SK-N-SH treated with all-trans-retinoic acid at 6 μM for 48 hours (cell line): ENCODE measurements at regions not wholly inside any gene's neighbourhood (a gene's known extent, or its start where the extent isn't known, plus 50 kb on each side); places are given as distances from the start of the nearest gene placed in this dataset.

Source experiments
- ATAC-seq: fragments of 200-7000 bp; cut with Tn5 transposase; 3 replicates; pipeline ENCODE4 v1.9.1; 2020; ENCODE audit warnings: mild to moderate bottlenecking, moderate library complexity
- ARNTL ChIP-seq: fragments of 450-650 bp; formaldehyde crosslinking; IDR thresholded peaks from 2 replicates; pipeline ENCODE4 v1.5.0; 2020; ENCODE audit warnings: low read depth, mild to moderate bottlenecking, moderate library complexity, borderline replicate concordance
- BACH2 ChIP-seq: fragments of 250-450 bp; sonication (Bioruptor Pico); IDR thresholded peaks from 2 replicates; pipeline ENCODE4 v1.9.0; 2021; ENCODE audit warnings: mild to moderate bottlenecking, borderline replicate concordance
- CSDC2 ChIP-seq: fragments of 250-450 bp; sonication (Bioruptor Pico); IDR thresholded peaks from 2 replicates; pipeline ENCODE4 v1.5.0; 2020; ENCODE audit warnings: mild to moderate bottlenecking, moderate library complexity
- CSRNP3 ChIP-seq: fragments of 250-450 bp; sonication (Bioruptor Pico); IDR thresholded peaks from 2 replicates; pipeline ENCODE4 v1.5.1; 2021; ENCODE audit warnings: mild to moderate bottlenecking, moderate library complexity
- ESRRG ChIP-seq: fragments of 250-450 bp; sonication (Bioruptor Pico); IDR thresholded peaks from 2 replicates; pipeline ENCODE4 v1.6.1; 2021; ENCODE audit warnings: mild to moderate bottlenecking
- ISL1 ChIP-seq: fragments of 250-450 bp; sonication (Bioruptor Pico); IDR thresholded peaks from 2 replicates; pipeline ENCODE4 v2.1.2; 2022; ENCODE audit warnings: mild to moderate bottlenecking, moderate library complexity
- OSR1 ChIP-seq: fragments of 250-450 bp; sonication (Bioruptor Pico); IDR thresholded peaks from 2 replicates; pipeline ENCODE4 v1.8.0; 2022; ENCODE audit warnings: moderate library complexity, mild to moderate bottlenecking, inconsistent platforms
- PATZ1 ChIP-seq: fragments of 250-450 bp; sonication (Bioruptor Pico); IDR thresholded peaks from 2 replicates; pipeline ENCODE4 v1.8.0; 2020; ENCODE audit warnings: mild to moderate bottlenecking, moderate library complexity, borderline replicate concordance
- POU6F1 ChIP-seq: fragments of 250-450 bp; sonication (Bioruptor Pico); IDR thresholded peaks from 2 replicates; pipeline ENCODE4 v1.8.0; 2021; ENCODE audit warnings: low read depth, mild to moderate bottlenecking, moderate library complexity, borderline replicate concordance
- PPARA ChIP-seq: fragments of 250-450 bp; sonication (Bioruptor Pico); IDR thresholded peaks from 2 replicates; pipeline ENCODE4 v1.5.0; 2020; ENCODE audit warnings: mild to moderate bottlenecking, borderline replicate concordance
- RARB ChIP-seq: fragments of 250-450 bp; sonication (Bioruptor Pico); IDR thresholded peaks from 2 replicates; pipeline ENCODE4 v1.8.0; 2021; ENCODE audit warnings: mild to moderate bottlenecking, moderate library complexity
- SNAI2 ChIP-seq: fragments of 250-450 bp; sonication (Bioruptor Pico); IDR thresholded peaks from 2 replicates; pipeline ENCODE4 v1.5.0; 2020; ENCODE audit warnings: mild to moderate bottlenecking, moderate library complexity
- TCF4 ChIP-seq: fragments of 250-450 bp; sonication (Bioruptor Pico); IDR thresholded peaks from 2 replicates; pipeline ENCODE4 v1.8.0; 2021; ENCODE audit warnings: mild to moderate bottlenecking, moderate library complexity, borderline replicate concordance
- TOX ChIP-seq: fragments of 250-450 bp; sonication (Bioruptor Pico); IDR thresholded peaks from 2 replicates; pipeline ENCODE4 v1.8.0; 2021; ENCODE audit warnings: mild to moderate bottlenecking, moderate library complexity, borderline replicate concordance
- TSHZ2 ChIP-seq: fragments of 250-450 bp; sonication (Bioruptor Pico); IDR thresholded peaks from 2 replicates; pipeline ENCODE4 v1.5.0; 2020; ENCODE audit warnings: mild to moderate bottlenecking, moderate library complexity
- ZC3H10 ChIP-seq: fragments of 250-450 bp; sonication (Bioruptor Pico); IDR thresholded peaks from 2 replicates; pipeline ENCODE4 v1.5.1; 2021; ENCODE audit warnings: mild to moderate bottlenecking, moderate library complexity
- ZFP3 ChIP-seq: fragments of 250-450 bp; sonication (Bioruptor Pico); IDR thresholded peaks from 2 replicates; pipeline ENCODE4 v1.5.0; 2020; ENCODE audit warnings: mild to moderate bottlenecking, moderate library complexity
- ZNF565 ChIP-seq: fragments of 450-650 bp; formaldehyde crosslinking; conservative IDR thresholded peaks from 2 replicates; pipeline ENCODE4 v1.5.0; 2020; ENCODE audit warnings: low read depth, mild to moderate bottlenecking, moderate library complexity
- ZNF70 ChIP-seq: fragments of 450-650 bp; formaldehyde crosslinking; IDR thresholded peaks from 2 replicates; pipeline ENCODE4 v1.5.0; 2020; ENCODE audit warnings: mild to moderate bottlenecking, moderate library complexity
- ZNF8 ChIP-seq: fragments of 450-650 bp; formaldehyde crosslinking; IDR thresholded peaks from 2 replicates; pipeline ENCODE4 v1.5.0; 2020; ENCODE audit warnings: mild to moderate bottlenecking, moderate library complexity

GRCh38 chr7:47034180-47034579 lies 547.7 kb downstream of the TNS3 start:
- TF ChIP-seq OSR1 (CRISPR knock-in tag) (no peak), ZNF565 (no peak), ZNF8 (no peak), CSDC2 (CRISPR knock-in tag) (no peak), BACH2 (no peak), ESRRG (CRISPR knock-in tag) (no peak)
- no peak for ATAC-seq

GRCh38 chr7:47032536-47032908 lies 549.4 kb downstream of the TNS3 start:
- TF ChIP-seq ZNF8: no peak
- no peak for TF ChIP-seq PPARA (CRISPR knock-in tag)
- no peak for TF ChIP-seq ZNF70 (CRISPR knock-in tag)
- no peak for TF ChIP-seq CSRNP3
- TF ChIP-seq TCF4 (CRISPR knock-in tag): no peak
- TF ChIP-seq TSHZ2: no peak
- no peak for TF ChIP-seq ARNTL
- no peak for TF ChIP-seq SNAI2
- no peak for TF ChIP-seq POU6F1 (CRISPR knock-in tag)
- no peak for TF ChIP-seq RARB (CRISPR knock-in tag)
- no peak for TF ChIP-seq ESRRG (CRISPR knock-in tag)
- no peak for TF ChIP-seq BACH2
- no peak for TF ChIP-seq ZFP3
- no peak for TF ChIP-seq ZNF565
- no peak for TF ChIP-seq OSR1 (CRISPR knock-in tag)
- TF ChIP-seq PATZ1: no peak
- no peak for TF ChIP-seq ZC3H10 (CRISPR knock-in tag)
- no peak for TF ChIP-seq ISL1 (CRISPR knock-in tag)
- ATAC-seq: no peak

- TF ChIP-seq ZNF565 (no peak), POU6F1 (CRISPR knock-in tag) (no peak), ARNTL (no peak), SNAI2 (no peak), TOX (CRISPR knock-in tag) (no peak), ESRRG (CRISPR knock-in tag) (no peak)
- no peak for ATAC-seq
Measured at GRCh38 chr7:47031786-47032535, 550.0 kb downstream of the TNS3 start.

GRCh38 chr7:47028284-47028683 lies 553.6 kb downstream of the TNS3 start:
- no peak for ATAC-seq
- TF ChIP-seq PATZ1: no peak
- TF ChIP-seq ZNF565: no peak
- TF ChIP-seq POU6F1 (CRISPR knock-in tag): no peak
- TF ChIP-seq BACH2: no peak
- TF ChIP-seq ZNF70 (CRISPR knock-in tag): no peak
- no peak for TF ChIP-seq ARNTL
- no peak for TF ChIP-seq CSRNP3
- TF ChIP-seq ISL1 (CRISPR knock-in tag): no peak
- TF ChIP-seq CSDC2 (CRISPR knock-in tag): no peak
